NCI-H345 (cell line): ENCODE measurements at regions not wholly inside any gene's neighbourhood (a gene's known extent, or its start where the extent isn't known, plus 50 kb on each side); places are given as distances from the start of the nearest gene placed in this dataset.
"Not testable (repeated sequence)": the region's sequence is repeated elsewhere in the genome, so short reads cannot be mapped to it uniquely, and the experiment has no call there.

Source experiments
- DNase-seq: peaks from one replicate; lab custom pipeline; 2025; lab: John Stamatoyannopoulos, UW

- no peak for DNase-seq
These were observed 51.0 kb upstream of the PHF24 start for GRCh38 chr9:34907044-34907443.

GRCh38 chr9:34899535-34900158, 58.4 kb upstream of the PHF24 start:
- peak; percentile 76 for DNase-seq

GRCh38 chr9:34898846-34899245, 59.2 kb upstream of the PHF24 start:
- no peak for DNase-seq

DNA sequence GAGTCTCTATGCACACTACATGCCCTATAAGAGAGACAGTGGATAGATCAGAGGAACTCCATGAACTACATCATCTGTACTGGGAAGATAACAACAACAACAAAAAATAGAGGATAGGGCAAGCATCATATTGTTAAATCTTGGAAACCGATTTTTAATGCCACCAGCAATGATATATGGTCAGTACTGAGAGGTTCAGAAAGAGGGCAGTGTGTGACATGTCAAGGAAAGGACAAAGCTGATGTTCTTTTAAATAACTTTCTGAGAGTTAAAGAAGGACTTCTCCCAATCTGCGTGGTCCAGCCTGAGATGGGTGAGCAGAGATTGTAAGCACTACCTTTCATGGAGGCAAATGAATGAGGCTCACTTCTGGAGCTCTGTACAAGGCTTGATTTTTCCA, 62.0 kb upstream of the PHF24 start:
- no peak for DNase-seq

DNA sequence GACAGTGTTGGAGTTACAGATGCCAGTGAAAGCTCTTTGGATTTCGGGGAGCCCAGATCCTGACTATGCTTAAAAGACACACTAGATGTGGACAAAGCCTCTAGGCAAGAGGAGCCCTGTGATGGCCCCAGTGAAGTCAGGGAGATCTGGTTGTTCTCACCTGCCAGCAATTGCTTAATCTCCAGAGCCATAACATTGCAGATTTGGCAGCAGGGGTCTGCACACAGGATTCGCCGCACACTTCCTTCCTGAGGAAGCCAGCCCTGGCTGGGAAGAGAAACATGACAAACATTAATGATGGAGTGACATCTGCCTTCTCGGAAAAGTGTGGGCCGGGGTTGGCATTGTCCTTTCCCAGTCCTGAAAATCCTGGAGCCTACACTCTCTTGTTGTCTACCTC, 65.2 kb upstream of the PHF24 start:
- DNase-seq = no peak

GRCh38 chr9:34891386-34891785, 66.7 kb upstream of the PHF24 start:
- no peak for DNase-seq

GRCh38 chr9:34887841-34888240, 70.2 kb upstream of the PHF24 start:
- DNase-seq = no peak

DNA sequence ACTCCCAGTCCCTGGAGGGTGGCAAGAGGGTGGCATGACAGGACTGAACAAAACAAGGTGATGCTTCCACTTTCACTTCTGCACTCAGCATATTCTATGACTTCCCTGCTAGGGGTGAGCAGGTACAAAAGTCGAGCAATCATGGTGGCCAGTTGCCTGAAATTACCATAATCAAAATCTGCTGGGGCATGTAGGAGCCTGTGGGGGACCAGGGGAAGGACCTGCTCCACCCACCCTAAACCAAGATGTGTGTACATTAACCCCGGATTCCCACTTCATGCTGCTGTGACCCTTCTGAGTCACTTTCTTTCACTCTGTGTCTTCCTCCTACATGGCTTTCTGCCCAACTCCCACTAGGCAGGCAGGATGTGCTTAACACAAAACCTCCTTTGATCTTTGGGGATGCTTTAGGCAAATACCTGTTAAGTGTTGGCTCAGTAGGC, 73.3 kb upstream of the PHF24 start:
- DNase-seq = no peak

- no peak for DNase-seq
These were observed 82.0 kb upstream of the PHF24 start for GRCh38 chr9:34876096-34876495.

- DNase-seq = no peak
These were observed 88.7 kb upstream of the PHF24 start for GRCh38 chr9:34869390-34869789.

- no peak for DNase-seq
These were observed 91.5 kb upstream of the PHF24 start for GRCh38 chr9:34866614-34867013.

GRCh38 chr9:34863426-34863825, 94.7 kb upstream of the PHF24 start:
- DNase-seq = no peak

GRCh38 chr9:34862836-34863235, 95.2 kb upstream of the PHF24 start:
- no peak for DNase-seq

GRCh38 chr9:34862043-34862442, 96.0 kb upstream of the PHF24 start:
- DNase-seq = no peak

- not testable (repeated sequence) for DNase-seq
These were observed 103.1 kb upstream of the PHF24 start for GRCh38 chr9:34855016-34855415.

GRCh38 chr9:34830068-34830467, 120.1 kb upstream of the CCL21 start:
- DNase-seq = no peak

GRCh38 chr9:34826999-34827538, 117.1 kb upstream of the CCL21 start:
- DNase-seq = no peak

DNA sequence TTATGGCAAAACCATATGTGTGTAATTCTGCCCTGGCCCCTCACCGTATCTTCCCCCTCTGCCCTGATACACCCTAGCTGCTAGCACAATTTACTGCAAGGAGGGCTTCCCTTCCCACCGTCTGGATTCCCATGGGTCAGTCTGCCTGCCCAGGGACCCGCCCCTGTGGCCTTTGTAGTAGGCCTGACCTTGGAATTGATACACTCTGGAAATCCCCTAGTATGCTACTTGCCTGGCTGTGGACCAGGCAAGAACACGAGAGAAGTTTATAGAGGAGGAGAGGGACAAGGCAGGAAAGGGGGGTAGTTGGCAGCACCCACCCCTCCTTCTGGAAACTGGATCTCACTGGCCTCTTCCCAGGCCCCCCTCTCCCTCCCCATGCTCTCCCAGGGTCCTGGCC, 115.8 kb upstream of the CCL21 start:
- DNase-seq = no peak

GRCh38 chr9:34823778-34824177, 113.8 kb upstream of the CCL21 start:
- DNase-seq = no peak

- DNase-seq = no peak
These were observed 100.2 kb upstream of the CCL21 start for GRCh38 chr9:34810187-34810524.

DNA sequence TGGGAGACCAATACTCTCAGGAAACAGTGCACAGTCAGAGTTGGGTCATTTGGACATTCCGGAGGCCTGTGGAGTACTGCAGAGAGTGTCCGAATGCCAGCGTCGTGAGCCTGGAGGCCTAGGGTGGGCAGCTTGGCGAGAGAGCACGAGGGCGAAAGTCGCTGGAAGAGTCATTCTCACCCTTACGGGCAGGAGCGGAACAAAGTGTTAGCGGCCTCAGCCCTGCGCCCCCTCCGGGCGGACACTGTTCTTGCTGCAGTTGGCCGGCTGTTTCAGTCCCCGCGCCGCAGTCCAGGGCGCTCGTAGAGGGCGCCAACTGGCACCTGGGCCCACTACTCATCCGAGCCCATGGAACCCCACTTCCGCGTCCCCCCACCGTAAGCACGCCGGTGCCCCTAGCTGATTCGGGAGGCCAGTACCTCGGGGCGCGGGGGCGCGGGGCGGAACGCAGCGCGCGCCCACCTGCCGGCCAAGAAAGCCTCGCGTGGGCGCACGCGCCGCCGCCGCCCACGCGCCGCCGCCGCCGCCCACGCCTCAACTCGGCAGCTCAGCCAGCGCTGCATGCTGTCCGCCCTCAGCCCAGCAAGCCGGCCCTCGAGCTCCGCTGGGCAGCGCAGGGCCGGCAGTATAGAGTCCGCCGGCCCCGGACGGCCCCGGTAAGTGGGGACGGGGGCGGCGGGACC, 99.7 kb upstream of the CCL21 start:
- DNase-seq = no peak

DNA sequence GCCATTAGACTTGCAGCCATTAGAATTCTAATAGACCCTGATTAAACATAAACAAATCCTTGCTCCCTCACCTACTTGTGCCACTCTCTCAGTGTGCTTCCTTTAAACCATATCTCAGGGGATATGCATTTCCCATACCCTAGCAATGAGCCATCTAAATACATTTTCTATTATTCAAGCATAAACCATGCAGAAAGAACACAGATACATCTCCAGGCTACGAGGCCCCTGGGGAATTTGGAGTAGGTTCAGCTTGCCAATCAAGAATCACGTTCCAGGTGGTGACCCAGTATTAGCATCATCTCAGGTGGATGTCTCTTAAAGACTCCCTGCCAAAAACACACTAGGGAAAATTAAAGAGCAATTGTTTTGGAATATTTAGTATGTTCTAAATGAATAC, 93.0 kb upstream of the CCL21 start:
- peak; percentile 7 for DNase-seq

- DNase-seq = no peak
These were observed 87.4 kb upstream of the CCL21 start for GRCh38 chr9:34797367-34797766.

GRCh38 chr9:34796924-34797323, 87.0 kb upstream of the CCL21 start:
- DNase-seq = no peak
